Endothelial cell of umbilical vein (primary cell): ENCODE measurements at regions not wholly inside any gene's neighbourhood (a gene's known extent, or its start where the extent isn't known, plus 50 kb on each side); places are given as distances from the start of the nearest gene placed in this dataset.

Experiments
- BruUV-seq: library from RNA; stranded (reverse); fragments of 400-500 nt; replicated peaks from 2 replicates; lab custom pipeline; 2021; lab: Mats Ljungman, UMichigan
- CTCF ChIA-PET: fragments of 300-600, 350-600 bp; sonication (Branson Sonifier 250); formaldehyde crosslinking; loops from one replicate; lab custom pipeline; 2021; ENCODE audit warnings: antibody characterized with exemption, inconsistent platforms; lab: Charles Lee
- POLR2A ChIA-PET: fragments of 300-600, 350-600 bp; sonication (Branson Sonifier 250); formaldehyde crosslinking; loops from one replicate; lab custom pipeline; 2021; ENCODE audit warnings: antibody characterized with exemption, inconsistent platforms; lab: Charles Lee
- DNase-seq: peaks from one replicate; pipeline ENCODE4 v3.0.0-alpha.2; 2011; ENCODE audit warnings: low read depth, low spot score
- FAIRE-seq: peaks from 2 replicates; lab custom pipeline; 2011; peaks lifted over from hg19 to GRCh38; lab: Jason Lieb, UNC
- H2AFZ ChIP-seq: 2 replicates; pipeline ENCODE4 v1.6.0; 2012; ENCODE audit warnings: low read depth, low read length, control low read depth, inconsistent platforms
- H3K27ac ChIP-seq: 2 replicates; pipeline ENCODE4 v1.5.1; 2011; ENCODE audit warnings: low read depth, mild to moderate bottlenecking, control low read depth, low read length, moderate library complexity; ENCODE audit not compliant: insufficient read depth
- H3K27me3 ChIP-seq, 2 experiments: 2 replicates each; pipeline versions ENCODE4 v1.6.0 to v1.6.1; 2011; ENCODE audit warnings: low read length in 2 of 2, mixed read lengths in 1 of 2; ENCODE audit not compliant: control insufficient read depth in 2 of 2, insufficient read depth in 2 of 2
- H3K36me3 ChIP-seq, 2 experiments: 2 replicates in 1 of 2; 3 replicates in 1 of 2; pipeline ENCODE4 v1.5.1; 2011; ENCODE audit warnings: low read length in 2 of 2, mild to moderate bottlenecking in 1 of 2, moderate library complexity in 1 of 2; ENCODE audit not compliant: control insufficient read depth in 2 of 2, insufficient read depth in 2 of 2; ENCODE audit errors: extremely low read depth in 1 of 2
- H3K4me1 ChIP-seq: 3 replicates; pipeline ENCODE4 v1.5.1; 2011; ENCODE audit warnings: mild to moderate bottlenecking, low read length; ENCODE audit not compliant: control insufficient read depth, insufficient read depth; ENCODE audit errors: extremely low read depth
- H3K4me2 ChIP-seq: 2 replicates; pipeline ENCODE4 v1.6.1; 2011; ENCODE audit warnings: low read length, control low read depth, mixed read lengths; ENCODE audit not compliant: insufficient read depth
- H3K4me3 ChIP-seq, 3 experiments: fragments of 200-600 bp in 1 of 3; sonication (generic), shearing (Covaris generic) in 1 of 3; replicated peaks in 1 of 3; 2 replicates each; pipeline ENCODE4 v1.5.1; 2011 to 2016; ENCODE audit warnings: control low read depth in 3 of 3, low read length in 3 of 3, mild to moderate bottlenecking in 2 of 3, inconsistent platforms in 1 of 3, low read depth in 1 of 3, moderate library complexity in 1 of 3; ENCODE audit not compliant: insufficient read depth in 1 of 3
- H3K79me2 ChIP-seq: 2 replicates; pipeline ENCODE4 v1.6.0; 2012; ENCODE audit warnings: low read length, inconsistent platforms; ENCODE audit not compliant: control insufficient read depth, insufficient read depth
- H3K9ac ChIP-seq: replicated peaks from 2 replicates; pipeline ENCODE3; 2011; ENCODE audit warnings: low read length, control low read depth; ENCODE audit not compliant: insufficient read depth; ENCODE audit errors: extremely low read depth
- H3K9me1 ChIP-seq: replicated peaks from 3 replicates; pipeline ENCODE4 v1.6.0; 2011; ENCODE audit warnings: mild to moderate bottlenecking, low read length; ENCODE audit not compliant: control insufficient read depth, insufficient read depth; ENCODE audit errors: extremely low read depth
- H3K9me3 ChIP-seq: replicated peaks from 2 replicates; pipeline ENCODE4 v1.5.1; 2012; ENCODE audit warnings: low read length, inconsistent platforms; ENCODE audit not compliant: control insufficient read depth, insufficient read depth
- H4K20me1 ChIP-seq: replicated peaks from 2 replicates; pipeline ENCODE3; 2011; ENCODE audit warnings: mild to moderate bottlenecking, low read length; ENCODE audit not compliant: control insufficient read depth, insufficient read depth; ENCODE audit errors: extremely low read depth
- CTCF ChIP-seq, 2 donors: IDR thresholded peaks; 1 replicate in 1 of 2; 2 replicates in 1 of 2; pipeline ENCODE4 v1.5.1; 2011; ENCODE audit warnings: low read length in 2 of 2, mild to moderate bottlenecking in 2 of 2, moderate library complexity in 2 of 2, control low read depth in 1 of 2, inconsistent platforms in 1 of 2, low read depth in 1 of 2; ENCODE audit not compliant: insufficient read depth in 1 of 2; ENCODE audit errors: extremely low read depth in 1 of 2
- EZH2 ChIP-seq: IDR thresholded peaks from 2 replicates; pipeline ENCODE4 v1.6.1; 2012; ENCODE audit warnings: borderline replicate concordance, low read depth, mild to moderate bottlenecking, moderate library complexity, low read length, inconsistent platforms; ENCODE audit not compliant: severe bottlenecking
- FOS ChIP-seq: IDR thresholded peaks from 2 replicates; pipeline ENCODE4 v1.6.1; 2011; ENCODE audit warnings: mild to moderate bottlenecking, low read length, moderate library complexity, borderline replicate concordance; ENCODE audit not compliant: insufficient read depth
- GATA2 ChIP-seq: IDR thresholded peaks from 2 replicates; pipeline ENCODE4 v1.7.0; 2011; ENCODE audit warnings: low read depth, mild to moderate bottlenecking, moderate library complexity, mixed read lengths, low read length; ENCODE audit not compliant: insufficient read length, insufficient read depth
- JUN ChIP-seq: IDR thresholded peaks from 2 replicates; pipeline ENCODE4 v1.6.1; 2011; ENCODE audit warnings: borderline replicate concordance, low read depth; ENCODE audit not compliant: insufficient read length, insufficient read depth
- MYC ChIP-seq: IDR thresholded peaks from one replicate; pipeline ENCODE4 v1.6.1; 2011; ENCODE audit warnings: mild to moderate bottlenecking, low read depth, low read length
- POLR2A ChIP-seq: IDR thresholded peaks from 2 replicates; pipeline ENCODE4 v1.6.1; 2012; ENCODE audit warnings: low read depth, mild to moderate bottlenecking, control low read depth, low read length
- POLR2AphosphoS5 ChIP-seq: IDR thresholded peaks from 2 replicates; pipeline ENCODE4 v1.6.1; 2012; ENCODE audit warnings: low read depth, mild to moderate bottlenecking, control low read depth, low read length, moderate library complexity; ENCODE audit not compliant: insufficient read depth
- dilution Hi-C: fragments of 300-500 bp; cut with MboI; formaldehyde crosslinking; loops from one replicate; pipeline ENCODE4 v1.15.0; 2019; ENCODE audit warnings: low sequenced_read_pairs; ENCODE audit not compliant: extremely low pct_ligation_motif_present
- intact Hi-C: fragments of 100-400 bp; cut with micrococcal nuclease; formaldehyde crosslinking; loops from one replicate; pipeline ENCODE4 v1.10.0; 2022
- TF ChIP-seq, protein P1 (sequence below): IDR thresholded peaks from 2 replicates; pipeline ENCODE4 v1.6.1; 2011; ENCODE audit not compliant: insufficient read depth, insufficient read length

DNA sequence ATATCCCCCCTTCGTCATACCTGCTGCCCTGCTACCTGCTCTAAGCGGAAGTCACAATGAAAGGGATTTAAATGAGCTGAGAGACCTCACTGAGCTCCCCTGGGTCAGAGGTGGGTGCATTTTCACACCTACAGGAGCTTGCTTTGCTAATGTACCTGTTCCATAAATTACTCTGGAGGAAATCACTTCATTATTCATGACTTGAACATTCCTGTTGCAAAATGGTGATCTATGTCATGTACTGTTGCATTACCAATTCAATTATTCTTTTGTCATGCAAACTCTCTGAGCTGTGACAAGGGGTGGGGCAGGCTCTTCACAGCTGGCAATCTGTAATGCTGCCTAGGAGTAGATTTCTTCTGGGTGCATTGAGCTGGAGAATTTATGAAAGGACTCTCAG, 761.3 kb downstream of the TSN start:
- H3K9me3 ChIP-seq, result peaks cover 2% of the 10 kb centered on the region
- no peak for TF ChIP-seq EZH2
- no peak for TF ChIP-seq MYC
- TF ChIP-seq, protein P1, sequence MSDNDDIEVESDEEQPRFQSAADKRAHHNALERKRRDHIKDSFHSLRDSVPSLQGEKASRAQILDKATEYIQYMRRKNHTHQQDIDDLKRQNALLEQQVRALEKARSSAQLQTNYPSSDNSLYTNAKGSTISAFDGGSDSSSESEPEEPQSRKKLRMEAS, result no peak
- TF ChIP-seq POLR2AphosphoS5, result no peak
- TF ChIP-seq GATA2, result no peak
- H3K36me3 ChIP-seq, result no peaks in the 10 kb centered on the region
- no peak overlapping the region for H3K4me3 ChIP-seq
- no peak overlapping the region for H3K27ac ChIP-seq
- ChIA-PET CTCF (no interaction called here), POLR2A (no interaction called here)
- BruUV-seq, result no TSS peak
- H3K9ac ChIP-seq, result no peak overlapping the region
- DNase-seq, result no peak
- dilution Hi-C loops (no loop called here), intact Hi-C loops (no loop called here)
- no peak for FAIRE-seq
- no peaks in the 10 kb centered on the region for H3K27me3 ChIP-seq
- no peaks in the 10 kb centered on the region for H3K9me1 ChIP-seq
- no peaks in the 10 kb centered on the region for H4K20me1 ChIP-seq
- H3K4me1 ChIP-seq, result no peaks in the 10 kb centered on the region
- no peaks in the 10 kb centered on the region for H3K79me2 ChIP-seq
- H2AFZ ChIP-seq, result no peak overlapping the region
- no peak overlapping the region for H3K4me2 ChIP-seq

DNA sequence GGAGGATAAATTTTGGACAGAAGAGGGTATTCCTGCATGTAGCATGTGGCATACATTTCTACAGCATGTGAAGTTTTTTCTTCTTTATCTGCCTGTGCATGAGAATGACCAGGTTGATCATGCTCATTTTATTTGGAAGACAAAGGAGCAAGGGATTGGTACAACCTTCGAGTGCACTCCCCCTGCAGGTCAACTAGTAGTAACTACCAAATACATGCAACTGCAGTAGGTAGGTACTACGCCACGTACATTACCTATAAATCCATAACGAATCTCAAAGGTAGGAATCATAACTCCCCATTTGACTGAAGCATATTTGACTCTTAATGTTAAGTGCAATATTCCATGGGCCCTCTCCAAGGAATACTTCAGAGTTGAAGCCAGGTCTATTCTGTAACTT, 763.9 kb downstream of the TSN start:
- Histone ChIP-seq H3K4me1 (no peaks in the 10 kb centered on the region), H2AFZ (no peak overlapping the region), H3K27me3 (no peaks in the 10 kb centered on the region), H3K9ac (no peak overlapping the region), H3K4me3 (no peak overlapping the region), H3K4me2 (no peak overlapping the region), H4K20me1 (no peaks in the 10 kb centered on the region), H3K27ac (no peak overlapping the region), H3K79me2 (no peaks in the 10 kb centered on the region), H3K36me3 (no peaks in the 10 kb centered on the region), H3K9me3 (peaks cover 2% of the 10 kb centered on the region), H3K9me1 (no peaks in the 10 kb centered on the region)
- dilution Hi-C loops, result no loop called here
- intact Hi-C loops, result no loop called here
- ChIA-PET CTCF (no interaction called here), POLR2A (no interaction called here)
- no TSS peak for BruUV-seq
- FAIRE-seq (no peak), DNase-seq (no peak)
- TF ChIP-seq CTCF (IDR thresholded peaks at IDR 0.05; ENCODE audit: extremely low read depth in 1 of 2, insufficient read depth in 1 of 2, low read depth in 1 of 2, low read length in 2 of 2) (no peak), POLR2A (no peak), GATA2 (no peak), EZH2 (no peak), POLR2AphosphoS5 (no peak), FOS (no peak), JUN (no peak), MYC (no peak)
- TF ChIP-seq, protein P1, result no peak
